Neural progenitor cell (in vitro differentiated cells): ENCODE measurements at regions not wholly inside any gene's neighbourhood (a gene's known extent, or its start where the extent isn't known, plus 50 kb on each side); places are given as distances from the start of the nearest gene placed in this dataset.
A peak's percentile ranks its signal among the peaks of the same experiment; 100 is the strongest.

Experiments
- DNase-seq: peaks from one replicate; pipeline ENCODE4 v3.0.0-alpha.2; 2016; ENCODE audit warnings: low spot score
- H2AFZ ChIP-seq: fragments of 200-600 bp; sonication (generic); replicated peaks from 2 replicates; pipeline ENCODE4 v1.6.1; 2016; ENCODE audit warnings: antibody characterized with exemption
- H3F3A ChIP-seq: fragments of 200-600 bp; sonication (generic); 2 replicates; pipeline ENCODE4 v1.6.1; 2016; ENCODE audit warnings: antibody characterized with exemption, low read depth
- H3K27ac ChIP-seq: fragments of 200-600 bp; sonication (generic); 2 replicates; pipeline ENCODE4 v1.5.1; 2016; ENCODE audit warnings: mild to moderate bottlenecking
- H3K27me3 ChIP-seq: fragments of 200-600 bp; sonication (generic); 2 replicates; pipeline ENCODE4 v1.6.1; 2016; ENCODE audit warnings: mild to moderate bottlenecking, moderate library complexity
- H3K36me3 ChIP-seq: fragments of 200-600 bp; sonication (generic); 2 replicates; pipeline ENCODE4 v1.5.1; 2016
- H3K4me1 ChIP-seq: fragments of 200-600 bp; sonication (generic); 2 replicates; pipeline ENCODE4 v1.6.1; 2016; ENCODE audit warnings: mixed run types
- H3K4me2 ChIP-seq: fragments of 200-600 bp; sonication (generic); 2 replicates; pipeline ENCODE4 v1.6.1; 2016
- H3K4me3 ChIP-seq: fragments of 200-600 bp; sonication (generic); 2 replicates; pipeline ENCODE4 v1.5.1; 2016
- H3K79me2 ChIP-seq: fragments of 200-600 bp; sonication (generic); 2 replicates; pipeline ENCODE4 v1.6.1; 2016; ENCODE audit warnings: low read depth
- H3K9ac ChIP-seq: fragments of 200-600 bp; sonication (generic); 2 replicates; pipeline ENCODE4 v1.6.1; 2016
- H3K9me3 ChIP-seq: fragments of 200-600 bp; sonication (generic); 2 replicates; pipeline ENCODE4 v1.5.1; 2016; ENCODE audit warnings: low read depth
- H4K20me1 ChIP-seq: fragments of 200-600 bp; sonication (generic); 2 replicates; pipeline ENCODE4 v1.6.1; 2016; ENCODE audit warnings: low read depth
- H3K27ac Mint-ChIP-seq: 3 replicates; pipeline ENCODE4 v1.8.0; 2021; ENCODE audit warnings: mixed read lengths
- H3K27me3 Mint-ChIP-seq: 2 replicates; pipeline ENCODE4 v1.8.0; 2022; ENCODE audit warnings: low read depth, mild to moderate bottlenecking, inconsistent platforms, moderate library complexity, mixed read lengths; ENCODE audit not compliant: insufficient read depth
- H3K36me3 Mint-ChIP-seq: 3 replicates; pipeline ENCODE4 v1.8.0; 2021; ENCODE audit warnings: mixed read lengths
- H3K4me1 Mint-ChIP-seq: 3 replicates; pipeline ENCODE4 v1.8.0; 2021; ENCODE audit warnings: mixed read lengths
- H3K4me3 Mint-ChIP-seq: 3 replicates; pipeline ENCODE4 v1.8.0; 2021; ENCODE audit warnings: mild to moderate bottlenecking, moderate library complexity, mixed read lengths
- H3K9me3 Mint-ChIP-seq: 3 replicates; pipeline ENCODE4 v1.8.0; 2020; ENCODE audit warnings: mixed read lengths
- EZH2 ChIP-seq: fragments of 200-600 bp; sonication (generic); IDR thresholded peaks from 2 replicates; pipeline ENCODE4 v1.6.1; 2017; ENCODE audit warnings: antibody characterized with exemption, mild to moderate bottlenecking, moderate library complexity
- EZH2phosphoT487 ChIP-seq: fragments of 200-600 bp; sonication (generic); IDR thresholded peaks from 2 replicates; pipeline ENCODE4 v1.6.1; 2017; ENCODE audit warnings: antibody characterized with exemption
- TF ChIP-seq, protein P1 (sequence below): fragments of 200-600 bp; sonication (generic); IDR thresholded peaks from 2 replicates; pipeline ENCODE4 v1.5.1; 2017; ENCODE audit warnings: antibody characterized with exemption, mild to moderate bottlenecking

DNA sequence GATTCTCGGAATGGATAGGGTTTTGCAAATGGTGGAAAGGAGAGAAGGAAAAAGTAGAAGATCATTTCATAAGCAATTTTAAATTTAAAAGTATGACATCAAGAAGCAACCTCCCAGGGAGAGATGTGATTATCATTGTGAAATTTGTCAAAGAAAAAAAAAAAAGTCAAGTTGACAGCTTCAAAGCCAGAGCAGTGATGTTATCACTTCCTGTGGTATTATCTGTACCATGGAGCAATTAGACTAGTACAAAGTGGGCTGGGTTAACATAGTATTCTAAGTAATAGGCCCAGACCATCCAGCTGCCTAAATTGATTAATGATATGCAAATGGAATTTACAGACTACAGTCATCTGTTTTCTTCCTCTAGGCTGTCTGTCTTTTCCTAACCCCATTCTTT lies 84.0 kb upstream of the NPY start:
- H3K4me3 Mint-ChIP-seq: no peak overlapping the region
- H3K4me3 ChIP-seq: no peak overlapping the region
- H3K4me1 Mint-ChIP-seq: peaks cover 3% of the 10 kb centered on the region

DNA sequence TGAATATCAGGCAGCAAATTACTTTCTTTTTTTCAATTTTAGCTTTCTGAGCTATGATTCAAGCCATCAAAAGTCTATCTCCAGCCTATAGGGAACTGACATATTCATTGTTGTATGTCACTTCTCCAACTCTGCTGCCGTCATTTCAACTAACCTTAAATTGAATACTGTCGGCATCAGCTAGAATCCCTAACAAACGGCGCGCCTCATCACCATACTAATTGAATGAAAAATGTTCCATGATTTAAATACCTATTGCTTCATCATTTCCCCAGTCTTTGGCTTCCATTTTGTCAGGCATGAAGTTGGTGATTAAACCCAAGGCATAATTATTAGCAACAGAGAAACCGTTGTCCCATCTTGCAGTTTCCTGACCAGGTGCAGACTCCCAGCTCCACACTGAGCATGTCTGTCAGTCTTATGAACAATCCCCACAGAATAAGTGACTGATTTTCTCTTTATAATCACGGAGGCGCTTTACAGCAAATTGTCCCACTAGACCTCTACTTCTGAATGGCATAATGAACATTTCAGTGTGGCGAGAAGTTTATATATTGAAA lies 83.5 kb upstream of the NPY start:
- Histone ChIP-seq H3K9me3 (no peaks in the 10 kb centered on the region), H3K9ac (no peak overlapping the region), H2AFZ (peak overlapping the region; percentile 58), H3K4me1 (no peaks in the 10 kb centered on the region), H3K79me2 (no peaks in the 10 kb centered on the region), H3K4me2 (no peak overlapping the region), H3K36me3 (no peaks in the 10 kb centered on the region), H3K27ac (no peak overlapping the region), H3F3A (no peaks in the 10 kb centered on the region), H3K4me3 (no peak overlapping the region), H4K20me1 (no peaks in the 10 kb centered on the region), H3K27me3 (no peaks in the 10 kb centered on the region)
- no peak for TF ChIP-seq EZH2phosphoT487
- TF ChIP-seq EZH2: no peak
- TF ChIP-seq, protein P1, sequence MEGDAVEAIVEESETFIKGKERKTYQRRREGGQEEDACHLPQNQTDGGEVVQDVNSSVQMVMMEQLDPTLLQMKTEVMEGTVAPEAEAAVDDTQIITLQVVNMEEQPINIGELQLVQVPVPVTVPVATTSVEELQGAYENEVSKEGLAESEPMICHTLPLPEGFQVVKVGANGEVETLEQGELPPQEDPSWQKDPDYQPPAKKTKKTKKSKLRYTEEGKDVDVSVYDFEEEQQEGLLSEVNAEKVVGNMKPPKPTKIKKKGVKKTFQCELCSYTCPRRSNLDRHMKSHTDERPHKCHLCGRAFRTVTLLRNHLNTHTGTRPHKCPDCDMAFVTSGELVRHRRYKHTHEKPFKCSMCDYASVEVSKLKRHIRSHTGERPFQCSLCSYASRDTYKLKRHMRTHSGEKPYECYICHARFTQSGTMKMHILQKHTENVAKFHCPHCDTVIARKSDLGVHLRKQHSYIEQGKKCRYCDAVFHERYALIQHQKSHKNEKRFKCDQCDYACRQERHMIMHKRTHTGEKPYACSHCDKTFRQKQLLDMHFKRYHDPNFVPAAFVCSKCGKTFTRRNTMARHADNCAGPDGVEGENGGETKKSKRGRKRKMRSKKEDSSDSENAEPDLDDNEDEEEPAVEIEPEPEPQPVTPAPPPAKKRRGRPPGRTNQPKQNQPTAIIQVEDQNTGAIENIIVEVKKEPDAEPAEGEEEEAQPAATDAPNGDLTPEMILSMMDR: no peak
- Mint-ChIP-seq H3K27me3 (peaks cover 2% of the 10 kb centered on the region), H3K4me1 (peaks cover 3% of the 10 kb centered on the region), H3K4me3 (no peak overlapping the region), H3K9me3 (no peaks in the 10 kb centered on the region), H3K27ac (no peak overlapping the region), H3K36me3 (no peaks in the 10 kb centered on the region)
- DNase-seq: no peak

More for the DNA sequence above, 84.0 kb upstream of the NPY start:
- H3K36me3 ChIP-seq: no peaks in the 10 kb centered on the region
- no peaks in the 10 kb centered on the region for H3K9me3 Mint-ChIP-seq
- no peak overlapping the region for H3K4me2 ChIP-seq
- no peaks in the 10 kb centered on the region for H3K79me2 ChIP-seq
- no peaks in the 10 kb centered on the region for H3K9me3 ChIP-seq
- H2AFZ ChIP-seq: no peak overlapping the region
- TF ChIP-seq, protein P1: no peak
- TF ChIP-seq EZH2 (no peak), EZH2phosphoT487 (no peak)
- H4K20me1 ChIP-seq: no peaks in the 10 kb centered on the region
- H3K27ac ChIP-seq: no peak overlapping the region
- H3K27me3 Mint-ChIP-seq: peaks cover 2% of the 10 kb centered on the region
- H3K9ac ChIP-seq: no peak overlapping the region
- no peaks in the 10 kb centered on the region for H3K36me3 Mint-ChIP-seq
- H3F3A ChIP-seq: no peaks in the 10 kb centered on the region
- DNase-seq: no peak
- no peaks in the 10 kb centered on the region for H3K4me1 ChIP-seq
- no peaks in the 10 kb centered on the region for H3K27me3 ChIP-seq
- H3K27ac Mint-ChIP-seq: no peak overlapping the region

DNA sequence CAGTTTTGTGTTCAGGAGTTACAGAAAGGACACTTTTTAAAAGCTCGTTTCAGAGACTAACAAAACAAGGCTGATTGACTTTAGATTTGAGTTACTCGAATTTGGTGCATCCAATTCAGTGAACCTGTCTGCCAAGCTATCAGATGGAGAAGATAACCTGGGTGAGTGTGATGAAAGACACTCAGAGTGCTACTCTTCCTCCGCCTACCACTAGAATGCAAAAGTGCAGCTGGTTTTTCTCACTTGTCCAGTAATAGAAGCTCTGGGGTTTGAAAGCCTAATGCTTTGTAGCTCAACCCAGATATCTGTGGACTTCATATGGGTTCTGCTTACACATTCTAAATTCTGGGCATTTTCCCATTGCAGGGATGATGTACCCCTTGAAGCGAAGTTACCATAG lies 82.8 kb upstream of the NPY start:
- Histone ChIP-seq H3K36me3 (no peaks in the 10 kb centered on the region), H3F3A (no peaks in the 10 kb centered on the region), H3K9ac (no peak overlapping the region), H3K4me1 (no peaks in the 10 kb centered on the region), H4K20me1 (no peaks in the 10 kb centered on the region), H3K4me3 (no peak overlapping the region), H3K9me3 (no peaks in the 10 kb centered on the region), H3K79me2 (no peaks in the 10 kb centered on the region), H2AFZ (peak overlapping the region; percentile 58), H3K27me3 (no peaks in the 10 kb centered on the region), H3K4me2 (no peak overlapping the region), H3K27ac (no peak overlapping the region)
- Mint-ChIP-seq H3K27me3 (peaks cover 2% of the 10 kb centered on the region), H3K9me3 (no peaks in the 10 kb centered on the region), H3K36me3 (no peaks in the 10 kb centered on the region), H3K4me3 (no peak overlapping the region), H3K4me1 (peaks cover 3% of the 10 kb centered on the region), H3K27ac (no peak overlapping the region)
- no peak for TF ChIP-seq EZH2phosphoT487
- TF ChIP-seq EZH2: no peak
- TF ChIP-seq, protein P1: no peak
- DNase-seq: no peak
